ENCODE measurements at regions not wholly inside any gene's neighbourhood (a gene's known extent, or its start where the extent isn't known, plus 50 kb on each side); places are given as distances from the start of the nearest gene placed in this dataset.

- H3K4me3 Mint-ChIP-seq: no peak overlapping the region
- DNase-seq: no peak
Observed at GRCh38 chr4:166655705-166656104, 578.6 kb downstream of the SPOCK3 start.

More at GRCh38 chr4:166655705-166656104, 578.6 kb downstream of the SPOCK3 start:
- Histone ChIP-seq H3T11ph (ENCODE audit: low read length) (no peak overlapping the region), H3K4ac (ENCODE audit: low read depth, low read length) (no peak overlapping the region), H4K5ac (ENCODE audit: insufficient read length, low read depth, low read length) (no peak overlapping the region), H3K23me2 (ENCODE audit: insufficient read length, low read depth, low read length, poor library complexity, severe bottlenecking) (no peaks in the 10 kb centered on the region), H2BK20ac (ENCODE audit: low read depth, low read length, poor library complexity, severe bottlenecking) (no peak overlapping the region), H3K56ac (ENCODE audit: insufficient read length, low read depth, low read length) (no peak overlapping the region), H2AK5ac (ENCODE audit: insufficient read length, low read length) (no peak overlapping the region), H3K14ac (ENCODE audit: insufficient read depth, low read length) (no peak overlapping the region), H4K8ac (replicated peaks; ENCODE audit: insufficient read length, low read depth, low read length) (no peak overlapping the region), H2BK12ac (ENCODE audit: insufficient read length, low read depth, low read length) (no peak overlapping the region), H2BK15ac (ENCODE audit: low read depth, low read length) (no peak overlapping the region), H3K23ac (ENCODE audit: insufficient read length, low read depth, low read length) (no peak overlapping the region), H3K27ac (ENCODE audit: insufficient read length, low read depth, low read length) (no peak overlapping the region), H2BK5ac (ENCODE audit: insufficient read length, low read length) (no peak overlapping the region), H3K4me1 (ENCODE audit: insufficient read depth, low read length) (no peaks in the 10 kb centered on the region), H3K27me3 (ENCODE audit: insufficient read depth, low read length) (no peaks in the 10 kb centered on the region), H3K18ac (ENCODE audit: insufficient read length, low read depth, low read length) (no peak overlapping the region), H2AFZ (ENCODE audit: low read length) (no peak overlapping the region), H2BK120ac (ENCODE audit: low read depth, low read length, poor library complexity, severe bottlenecking) (no peak overlapping the region), H3K79me1 (ENCODE audit: insufficient read depth, low read depth, low read length, poor library complexity, severe bottlenecking) (no peaks in the 10 kb centered on the region), H3K9me3 (ENCODE audit: control insufficient read depth, low read depth, low read length) (no peaks in the 10 kb centered on the region), H4K20me1 (ENCODE audit: control insufficient read depth, insufficient read depth, insufficient read length) (no peaks in the 10 kb centered on the region), H3K79me2 (ENCODE audit: insufficient read depth, low read length) (no peaks in the 10 kb centered on the region), H3K9ac (ENCODE audit: extremely low read depth, insufficient read length, low read length) (no peak overlapping the region), H4K91ac (ENCODE audit: insufficient read length, low read depth, low read length) (no peak overlapping the region), H3K4me2 (ENCODE audit: insufficient read depth, insufficient read length, low read length) (no peak overlapping the region)
- WGBS (ENCODE audit: extremely low coverage, insufficient read length, low lambda C conversion rate): no CpG with 5 or more reads among the region's 5 CpGs
- no peaks in the 10 kb centered on the region for H3K4me1 Mint-ChIP-seq
- no peak for TF ChIP-seq CTCF (conservative IDR thresholded peaks at IDR 0.05)
- no peaks in the 10 kb centered on the region for H3K36me3 Mint-ChIP-seq (ENCODE audit: insufficient read depth in 1 of 3, low read depth in 3 of 3)
- H3K27ac Mint-ChIP-seq: no peak overlapping the region
- no peaks in the 10 kb centered on the region for H3K27me3 Mint-ChIP-seq (ENCODE audit: low read depth)
- H3K9me3 Mint-ChIP-seq: no peaks in the 10 kb centered on the region
